HL-60 (cell line): ENCODE measurements at regions not wholly inside any gene's neighbourhood (a gene's known extent, or its start where the extent isn't known, plus 50 kb on each side); places are given as distances from the start of the nearest gene placed in this dataset.

Experiments
- CTCF ChIP-seq: IDR thresholded peaks from one replicate; pipeline ENCODE4 v1.5.1; 2011; ENCODE audit warnings: low read length, control low read depth, inconsistent platforms; ENCODE audit not compliant: insufficient read depth
- POLR2AphosphoS5 ChIP-seq: IDR thresholded peaks from 2 replicates; pipeline ENCODE4 v1.6.1; 2012; ENCODE audit warnings: low read depth
- REST ChIP-seq: IDR thresholded peaks from 2 replicates; pipeline ENCODE4 v1.6.1; 2012; ENCODE audit warnings: low read depth; ENCODE audit not compliant: insufficient replicate concordance

- TF ChIP-seq CTCF (no peak), REST (no peak), POLR2AphosphoS5 (no peak)
These were observed 185.7 kb downstream of the TFAP2B start for GRCh38 chr6:51004380-51004779.
